Mesenchymal stem cell (in vitro differentiated cells and primary cell): ENCODE measurements at regions not wholly inside any gene's neighbourhood (a gene's known extent, or its start where the extent isn't known, plus 50 kb on each side); places are given as distances from the start of the nearest gene placed in this dataset.

ENCODE experiments used
- DNase-seq: peaks from one replicate; pipeline ENCODE4 v3.0.0-alpha.2; 2013
- H2AFZ ChIP-seq: one replicate; pipeline ENCODE4 v1.6.1; 2013; ENCODE audit warnings: low read depth, mild to moderate bottlenecking, control low read depth, inconsistent platforms, low read length, moderate library complexity
- H2AK5ac ChIP-seq: 2 replicates; pipeline ENCODE4 v1.6.1; 2013; ENCODE audit warnings: low read length, moderate library complexity, mild to moderate bottlenecking, inconsistent platforms; ENCODE audit not compliant: severe bottlenecking
- H2BK120ac ChIP-seq: one replicate; pipeline ENCODE4 v1.6.1; 2013; ENCODE audit warnings: low read depth, mild to moderate bottlenecking, inconsistent platforms, low read length, moderate library complexity
- H2BK12ac ChIP-seq, 2 experiments: one replicate each; pipeline ENCODE4 v1.6.1; 2013; ENCODE audit warnings: inconsistent platforms in 2 of 2, low read length in 2 of 2, mild to moderate bottlenecking in 2 of 2, moderate library complexity in 2 of 2, control low read depth in 1 of 2
- H2BK15ac ChIP-seq: one replicate; pipeline ENCODE4 v1.6.1; 2013; ENCODE audit warnings: mild to moderate bottlenecking, low read depth, inconsistent platforms; ENCODE audit not compliant: poor library complexity, severe bottlenecking
- H2BK5ac ChIP-seq: 2 replicates; pipeline ENCODE4 v1.6.1; 2013; ENCODE audit warnings: low read depth, mild to moderate bottlenecking, low read length, control low read depth, inconsistent platforms; ENCODE audit not compliant: poor library complexity, severe bottlenecking
- H3K14ac ChIP-seq, 2 experiments: one replicate each; pipeline ENCODE4 v1.6.1; 2013; ENCODE audit warnings: inconsistent platforms in 2 of 2, low read length in 2 of 2, control low read depth in 1 of 2, mild to moderate bottlenecking in 1 of 2, moderate library complexity in 1 of 2
- H3K18ac ChIP-seq, 2 experiments: one replicate each; pipeline ENCODE4 v1.6.1; 2013; ENCODE audit warnings: inconsistent platforms in 2 of 2, low read length in 2 of 2, control low read depth in 1 of 2, low read depth in 1 of 2, mild to moderate bottlenecking in 1 of 2
- H3K23ac ChIP-seq, 2 experiments: one replicate each; pipeline ENCODE4 v1.6.1; 2013; ENCODE audit warnings: inconsistent platforms in 2 of 2, low read length in 2 of 2, mild to moderate bottlenecking in 2 of 2, moderate library complexity in 2 of 2, control low read depth in 1 of 2
- H3K27ac ChIP-seq: 2 replicates; pipeline ENCODE4 v1.5.1; 2013; ENCODE audit warnings: mild to moderate bottlenecking, moderate library complexity, low read length, control low read depth, inconsistent platforms; ENCODE audit not compliant: poor library complexity, severe bottlenecking
- H3K27me3 ChIP-seq, 2 experiments: 2 replicates each; pipeline versions ENCODE4 v1.6.1 to v1.7.0; 2013; ENCODE audit warnings: low read length in 2 of 2, mild to moderate bottlenecking in 2 of 2, moderate library complexity in 2 of 2, control low read depth in 1 of 2, inconsistent platforms in 1 of 2; ENCODE audit not compliant: control insufficient read depth in 1 of 2, insufficient read depth in 1 of 2
- H3K36me3 ChIP-seq, 2 experiments: 2 replicates each; pipeline versions ENCODE4 v1.6.1 to v1.7.0; 2013; ENCODE audit warnings: low read length in 2 of 2, control low read depth in 1 of 2, inconsistent platforms in 1 of 2, low read depth in 1 of 2, mild to moderate bottlenecking in 1 of 2; ENCODE audit not compliant: insufficient read depth in 2 of 2, control insufficient read depth in 1 of 2
- H3K4ac ChIP-seq, 2 experiments: one replicate each; pipeline ENCODE4 v1.6.1; 2013; ENCODE audit warnings: inconsistent platforms in 2 of 2, low read length in 2 of 2, mild to moderate bottlenecking in 2 of 2, moderate library complexity in 2 of 2, control low read depth in 1 of 2, low read depth in 1 of 2
- H3K4me1 ChIP-seq: 2 replicates; pipeline ENCODE4 v1.6.1; 2013; ENCODE audit warnings: low read depth, low read length, control low read depth; ENCODE audit not compliant: control insufficient read depth, insufficient read depth
- H3K4me2 ChIP-seq: 2 replicates; pipeline ENCODE4 v1.6.1; 2013; ENCODE audit warnings: low read length, mild to moderate bottlenecking, inconsistent platforms; ENCODE audit not compliant: poor library complexity, severe bottlenecking
- H3K4me3 ChIP-seq, 2 experiments: 2 replicates each; pipeline versions ENCODE4 v1.5.1 to v1.7.0; 2013; ENCODE audit warnings: low read length in 2 of 2, mild to moderate bottlenecking in 2 of 2, control low read depth in 1 of 2, low read depth in 1 of 2; ENCODE audit not compliant: insufficient read depth in 1 of 2
- H3K79me1 ChIP-seq: replicated peaks from 2 replicates; pipeline ENCODE4 v1.6.1; 2013; ENCODE audit warnings: mild to moderate bottlenecking, control low read depth, low read length, inconsistent platforms; ENCODE audit not compliant: poor library complexity, severe bottlenecking
- H3K9ac ChIP-seq: 2 replicates; pipeline ENCODE4 v1.7.0; 2013; ENCODE audit warnings: mild to moderate bottlenecking, low read length, moderate library complexity
- H3K9me3 ChIP-seq: 2 replicates; pipeline ENCODE4 v1.7.0; 2013; ENCODE audit warnings: mild to moderate bottlenecking, low read length; ENCODE audit not compliant: control insufficient read depth
- H4K8ac ChIP-seq: one replicate; pipeline ENCODE4 v1.6.1; 2013; ENCODE audit warnings: inconsistent platforms, mild to moderate bottlenecking, low read length, moderate library complexity
- H4K91ac ChIP-seq: one replicate; pipeline ENCODE4 v1.6.1; 2013; ENCODE audit warnings: mild to moderate bottlenecking, low read length, inconsistent platforms
- WGBS: methylation state at CpG from one replicate; pipeline ENCODE4 v1.1.7; 2013; ENCODE audit warnings: mixed read lengths; 5-methylcytosine and 5-hydroxymethylcytosine counted together

GRCh38 chr5:110103081-110103480, 413.4 kb downstream of the MAN2A1 start:
- Histone ChIP-seq H2AK5ac (no peak overlapping the region), H2BK12ac (no peak overlapping the region), H3K4me1 (no peaks in the 10 kb centered on the region), H3K36me3 (no peaks in the 10 kb centered on the region), H4K8ac (no peak overlapping the region), H3K18ac (no peak overlapping the region), H3K27ac (no peak overlapping the region), H3K9ac (no peak overlapping the region), H3K27me3 (peaks cover 0 to 21% of the 10 kb centered on the region in 2 experiments), H3K23ac (no peak overlapping the region), H4K91ac (no peak overlapping the region), H2BK5ac (no peak overlapping the region), H3K9me3 (no peaks in the 10 kb centered on the region), H2BK120ac (no peak overlapping the region), H3K4me3 (no peak overlapping the region), H2BK15ac (no peak overlapping the region), H2AFZ (no peak overlapping the region), H3K14ac (no peak overlapping the region), H3K4me2 (no peak overlapping the region), H3K79me1 (no peaks in the 10 kb centered on the region), H3K4ac (no peak overlapping the region)
- no CpG with 5 or more reads among the region's 1 CpG for WGBS
- DNase-seq = no peak

DNA sequence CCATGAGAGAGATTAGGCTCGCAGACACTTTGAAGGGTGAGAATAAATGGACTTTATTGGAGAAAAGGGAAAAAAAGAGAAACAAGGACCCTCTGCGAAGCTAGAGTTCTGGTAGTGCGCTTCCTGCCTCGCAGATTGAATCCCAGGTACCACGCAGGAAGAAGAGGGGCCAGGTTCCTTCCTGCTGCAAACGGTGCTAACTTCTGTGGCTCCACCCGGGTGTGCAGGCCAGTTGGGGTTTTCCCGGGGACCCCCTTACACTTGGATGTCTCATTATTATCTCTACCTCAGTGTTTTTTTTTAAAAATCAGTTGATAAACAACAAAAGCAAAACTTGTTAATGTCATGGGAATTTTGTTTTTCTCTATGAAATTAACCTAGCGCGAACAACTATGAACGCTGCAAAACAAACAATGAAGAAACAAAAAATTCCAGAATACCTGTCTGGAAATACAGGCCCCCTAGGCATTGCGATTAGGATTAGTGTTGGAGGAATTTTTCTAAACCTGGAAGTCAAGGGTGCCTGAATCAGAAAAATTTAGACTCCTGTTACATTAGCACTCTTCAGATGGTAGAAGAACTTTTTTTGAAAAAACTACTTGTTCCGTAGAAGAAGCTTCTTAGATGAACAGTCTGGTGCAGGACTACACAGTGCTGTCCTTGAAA, 414.5 kb downstream of the MAN2A1 start:
- 73% methylated on average over 9 of the region's 13 CpGs for WGBS
- no peak overlapping the region for H4K91ac ChIP-seq
- H3K4me1 ChIP-seq = no peaks in the 10 kb centered on the region
- H2BK15ac ChIP-seq = no peak overlapping the region
- H2AK5ac ChIP-seq = no peak overlapping the region
- H3K18ac ChIP-seq = no peak overlapping the region
- H3K79me1 ChIP-seq = no peaks in the 10 kb centered on the region
- no peak overlapping the region for H3K4me2 ChIP-seq
- no peak overlapping the region for H3K4me3 ChIP-seq
- H3K14ac ChIP-seq = no peak overlapping the region
- H3K4ac ChIP-seq = no peak overlapping the region
- no peak overlapping the region for H3K9ac ChIP-seq
- H2BK5ac ChIP-seq = no peak overlapping the region
- H3K9me3 ChIP-seq = no peaks in the 10 kb centered on the region
- H3K36me3 ChIP-seq = no peaks in the 10 kb centered on the region
- H2BK12ac ChIP-seq = no peak overlapping the region
- no peak overlapping the region for H2BK120ac ChIP-seq
- H2AFZ ChIP-seq = no peak overlapping the region
- DNase-seq = no peak
- H3K27ac ChIP-seq = no peak overlapping the region
- peaks cover 0 to 21% of the 10 kb centered on the region in 2 experiments for H3K27me3 ChIP-seq
- no peak overlapping the region for H3K23ac ChIP-seq
- H4K8ac ChIP-seq = no peak overlapping the region

GRCh38 chr5:110104726-110105669, 415.3 kb downstream of the MAN2A1 start:
- Histone ChIP-seq H4K8ac (no peak overlapping the region), H3K4ac (no peak overlapping the region), H2AK5ac (no peak overlapping the region), H2BK12ac (no peak overlapping the region), H3K4me3 (no peak overlapping the region), H3K27me3 (peaks cover 0 to 21% of the 10 kb centered on the region in 2 experiments), H3K14ac (no peak overlapping the region), H3K4me2 (no peak overlapping the region), H3K23ac (no peak overlapping the region), H4K91ac (no peak overlapping the region), H3K36me3 (no peaks in the 10 kb centered on the region), H2BK5ac (no peak overlapping the region), H3K9me3 (no peaks in the 10 kb centered on the region), H3K79me1 (no peaks in the 10 kb centered on the region), H2BK15ac (no peak overlapping the region), H2BK120ac (no peak overlapping the region), H3K9ac (no peak overlapping the region), H3K4me1 (no peaks in the 10 kb centered on the region), H3K18ac (no peak overlapping the region), H3K27ac (no peak overlapping the region), H2AFZ (no peak overlapping the region)
- 62% methylated on average over 4 of the region's 4 CpGs for WGBS
- DNase-seq = peak; percentile 8

DNA sequence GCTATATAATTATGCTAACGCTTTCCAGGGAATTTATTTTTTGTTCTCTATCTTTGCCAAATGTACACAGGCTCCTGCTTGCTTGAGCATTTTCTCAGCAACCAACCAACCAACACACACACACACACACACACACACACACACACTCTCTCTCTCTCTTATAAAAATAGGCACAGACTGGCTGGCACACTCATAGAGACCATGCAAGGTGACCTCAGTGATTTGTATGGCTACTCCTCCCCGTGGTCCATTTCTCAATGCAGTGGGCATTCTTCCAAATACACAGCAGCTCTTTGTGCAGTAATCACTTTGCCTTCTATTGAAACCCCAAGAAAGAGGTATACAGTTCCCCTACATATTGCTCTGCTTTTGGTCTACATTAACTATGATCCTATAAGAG, 416.0 kb downstream of the MAN2A1 start:
- Histone ChIP-seq H3K14ac (no peak overlapping the region), H4K8ac (no peak overlapping the region), H2AK5ac (no peak overlapping the region), H3K4me1 (no peaks in the 10 kb centered on the region), H3K4ac (no peak overlapping the region), H3K27me3 (peaks cover 0 to 21% of the 10 kb centered on the region in 2 experiments), H4K91ac (no peak overlapping the region), H3K23ac (no peak overlapping the region), H3K4me2 (no peak overlapping the region), H3K27ac (no peak overlapping the region), H3K36me3 (no peaks in the 10 kb centered on the region), H2BK120ac (no peak overlapping the region), H3K9me3 (no peaks in the 10 kb centered on the region), H3K18ac (peak overlapping the region in 1 of 2 experiments; percentile 21), H2BK12ac (no peak overlapping the region), H2AFZ (no peak overlapping the region), H2BK15ac (no peak overlapping the region), H3K4me3 (no peak overlapping the region), H3K9ac (no peak overlapping the region), H3K79me1 (no peaks in the 10 kb centered on the region), H2BK5ac (no peak overlapping the region)
- 93% methylated on average over 2 of the region's 2 CpGs for WGBS
- peak; percentile 45 for DNase-seq
